SK-N-SH (cell line): ENCODE measurements at regions not wholly inside any gene's neighbourhood (a gene's known extent, or its start where the extent isn't known, plus 50 kb on each side); places are given as distances from the start of the nearest gene placed in this dataset.

Experiments
- CTCF ChIA-PET: fragments of 300-600, 350-600 bp; formaldehyde crosslinking; extraction: SDS; loops from one replicate; lab custom pipeline; 2021; lab: Yijun Ruan, JAX
- POLR2A ChIA-PET: fragments of 350-600 bp; sonication (Branson Sonifier 250); formaldehyde crosslinking; extraction: SDS; loops from one replicate; lab custom pipeline; 2020; ENCODE audit warnings: antibody characterized with exemption, inconsistent platforms; lab: Yijun Ruan, JAX
- DNase-seq: peaks from one replicate; pipeline ENCODE4 v3.0.0; 2012
- H2AFZ ChIP-seq: fragments of 200-600 bp; sonication (generic); 2 replicates; pipeline ENCODE4 v1.8.1; 2016; ENCODE audit warnings: antibody characterized with exemption, mild to moderate bottlenecking, low read depth
- H3F3A ChIP-seq: fragments of 200-600 bp; sonication (generic); replicated peaks from 2 replicates; pipeline ENCODE3; 2016; ENCODE audit warnings: antibody characterized with exemption, mild to moderate bottlenecking; ENCODE audit not compliant: insufficient read depth
- H3K27ac ChIP-seq, 2 experiments: fragments of 200-500 bp in 1 of 2; fragments of 200-600 bp in 1 of 2; sonication (Bioruptor generic) in 1 of 2; sonication (generic), shearing (Covaris generic) in 1 of 2; 2 replicates each; pipeline versions ENCODE4 v1.5.1 to v1.6.1; 2014 to 2016; ENCODE audit warnings: low read depth in 2 of 2, inconsistent platforms in 1 of 2, low read length in 1 of 2, mild to moderate bottlenecking in 1 of 2, mixed read lengths in 1 of 2
- H3K27me3 ChIP-seq: fragments of 200-600 bp; sonication (generic), shearing (Covaris generic); 2 replicates; pipeline ENCODE4 v1.6.1; 2016; ENCODE audit warnings: mixed run types; ENCODE audit not compliant: insufficient read depth
- H3K36me3 ChIP-seq, 2 experiments: fragments of 200-500 bp in 1 of 2; fragments of 200-600 bp in 1 of 2; sonication (Bioruptor generic) in 1 of 2; sonication (generic) in 1 of 2; replicated peaks in 1 of 2; 2 replicates each; pipeline versions ENCODE3 to v1.5.1; 2014 to 2016; ENCODE audit warnings: low read length in 1 of 2, mild to moderate bottlenecking in 1 of 2; ENCODE audit not compliant: insufficient read depth in 2 of 2, control insufficient read depth in 1 of 2
- H3K4me1 ChIP-seq, 2 experiments: fragments of 200-500 bp in 1 of 2; fragments of 200-600 bp in 1 of 2; sonication (Bioruptor generic) in 1 of 2; sonication (generic), shearing (Covaris generic) in 1 of 2; 2 replicates each; pipeline versions ENCODE4 v1.5.1 to v1.6.1; 2014 to 2016; ENCODE audit warnings: low read depth in 1 of 2, low read length in 1 of 2, mixed run types in 1 of 2; ENCODE audit not compliant: insufficient read depth in 2 of 2, control insufficient read depth in 1 of 2
- H3K4me2 ChIP-seq: fragments of 200-600 bp; sonication (generic), shearing (Covaris generic); 2 replicates; pipeline ENCODE4 v1.6.1; 2017; ENCODE audit warnings: mixed run types
- H3K4me3 ChIP-seq, 2 experiments: fragments of 200-500 bp in 1 of 2; fragments of 200-600 bp in 1 of 2; sonication (Bioruptor generic) in 1 of 2; sonication (generic), shearing (Covaris generic) in 1 of 2; 2 replicates each; pipeline versions ENCODE4 v1.5.1 to v1.8.1; 2014 to 2016; ENCODE audit warnings: low read depth in 2 of 2, inconsistent platforms in 1 of 2, low read length in 1 of 2, mild to moderate bottlenecking in 1 of 2, mixed read lengths in 1 of 2, moderate library complexity in 1 of 2
- H3K79me2 ChIP-seq: fragments of 200-600 bp; sonication (generic); 2 replicates; pipeline ENCODE4 v1.8.1; 2017; ENCODE audit warnings: mild to moderate bottlenecking; ENCODE audit not compliant: insufficient read depth
- H3K9ac ChIP-seq: fragments of 200-600 bp; sonication (generic); 2 replicates; pipeline ENCODE4 v1.6.1; 2017; ENCODE audit warnings: mixed run types
- H3K9me2 ChIP-seq: fragments of 200-600 bp; sonication (generic); 2 replicates; pipeline ENCODE4 v1.6.1; 2017; ENCODE audit warnings: mixed run types
- H3K9me3 ChIP-seq: fragments of 200-600 bp; sonication (generic); 2 replicates; pipeline ENCODE4 v1.6.1; 2017; ENCODE audit warnings: mixed run types, mild to moderate bottlenecking, moderate library complexity
- H4K20me1 ChIP-seq: fragments of 200-600 bp; sonication (generic); 2 replicates; pipeline ENCODE4 v1.6.1; 2017; ENCODE audit warnings: mild to moderate bottlenecking, mixed run types; ENCODE audit not compliant: insufficient read depth
- CHD2 ChIP-seq: fragments of 150-350 bp; IDR thresholded peaks from 2 replicates; pipeline ENCODE4 v1.6.1; 2018; ENCODE audit warnings: low read length; ENCODE audit not compliant: partially characterized antibody
- CTCF ChIP-seq: fragments of 200-600 bp; sonication (generic); IDR thresholded peaks from 2 replicates; pipeline ENCODE4 v1.6.1; 2017; ENCODE audit warnings: antibody characterized with exemption, mild to moderate bottlenecking, moderate library complexity
- ELF1 ChIP-seq: IDR thresholded peaks from 2 replicates; pipeline ENCODE4 v1.4.0; 2012
- EZH2phosphoT487 ChIP-seq: fragments of 200-600 bp; sonication (generic); IDR thresholded peaks from 2 replicates; pipeline ENCODE4 v1.6.1; 2017; ENCODE audit warnings: low read depth, mixed run types, mild to moderate bottlenecking, antibody characterized with exemption, moderate library complexity, borderline replicate concordance
- FOSL2 ChIP-seq: IDR thresholded peaks from 2 replicates; pipeline ENCODE4 v1.4.0; 2012; ENCODE audit warnings: low read depth, mild to moderate bottlenecking, moderate library complexity, borderline replicate concordance
- FOXJ3 ChIP-seq: sonication (generic); formaldehyde crosslinking; IDR thresholded peaks from 2 replicates; pipeline ENCODE4 v1.5.1; 2020; ENCODE audit warnings: mild to moderate bottlenecking, missing genetic modification reagents
- FOXM1 ChIP-seq: IDR thresholded peaks from 2 replicates; pipeline ENCODE4 v1.4.0; 2012; ENCODE audit warnings: low read depth, mild to moderate bottlenecking
- GATA2 ChIP-seq: sonication (generic); formaldehyde crosslinking; IDR thresholded peaks from 2 replicates; pipeline ENCODE4 v1.5.0; 2020; ENCODE audit warnings: mild to moderate bottlenecking, missing genetic modification reagents
- MAX ChIP-seq: IDR thresholded peaks from 2 replicates; pipeline ENCODE4 v1.4.0; 2012; ENCODE audit warnings: low read depth
- MEF2A ChIP-seq: IDR thresholded peaks from 2 replicates; pipeline ENCODE4 v1.4.0; 2012; ENCODE audit warnings: low read depth, borderline replicate concordance
- MXI1 ChIP-seq: IDR thresholded peaks from 2 replicates; pipeline ENCODE4 v1.6.1; 2012; ENCODE audit warnings: mild to moderate bottlenecking, low read depth, low read length, improper control_type of control experiment
- NRF1 ChIP-seq: IDR thresholded peaks from 2 replicates; pipeline ENCODE4 v1.6.1; 2012; ENCODE audit warnings: low read depth, mild to moderate bottlenecking, low read length
- POLR2AphosphoS5 ChIP-seq: IDR thresholded peaks from 2 replicates; pipeline ENCODE4 v1.6.1; 2012; ENCODE audit warnings: low read depth, low read length
- TEAD4 ChIP-seq: IDR thresholded peaks from 2 replicates; pipeline ENCODE4 v1.4.0; 2012; ENCODE audit warnings: mild to moderate bottlenecking, borderline replicate concordance; ENCODE audit not compliant: insufficient read depth
- USF1 ChIP-seq: IDR thresholded peaks from 2 replicates; pipeline ENCODE4 v1.4.0; 2012; ENCODE audit warnings: low read depth, borderline replicate concordance
- USF2 ChIP-seq: fragments of 150-350 bp; IDR thresholded peaks from 2 replicates; pipeline ENCODE4 v1.6.1; 2017; ENCODE audit warnings: antibody characterized with exemption, low read length, low read depth, borderline replicate concordance
- WGBS: methylation state at CpG from one replicate; pipeline ENCODE4 v1.1.6; 2017; ENCODE audit warnings: low lambda C conversion rate; 5-methylcytosine and 5-hydroxymethylcytosine counted together

GRCh38 chrX:116872931-116873330 is 410.2 kb upstream of the CT83 start:
- no peaks in the 10 kb centered on the region for H4K20me1 ChIP-seq
- H3K79me2 ChIP-seq = no peaks in the 10 kb centered on the region
- no peaks in the 10 kb centered on the region for H3F3A ChIP-seq
- H3K9me3 ChIP-seq = no peaks in the 10 kb centered on the region
- 0% methylated on average over 1 of the region's 1 CpG for WGBS
- H3K27ac ChIP-seq = no peak overlapping the region
- H3K9ac ChIP-seq = no peak overlapping the region
- no peak overlapping the region for H2AFZ ChIP-seq
- CTCF ChIA-PET = no interaction called here
- H3K27me3 ChIP-seq = no peaks in the 10 kb centered on the region
- H3K9me2 ChIP-seq = no peaks in the 10 kb centered on the region
- TF ChIP-seq CTCF = no peak
- no peak for TF ChIP-seq FOXM1
- no peak for TF ChIP-seq CHD2
- TF ChIP-seq TEAD4 = no peak
- TF ChIP-seq POLR2AphosphoS5 = no peak
- TF ChIP-seq USF1 = no peak
- H3K36me3 ChIP-seq = no peaks in the 10 kb centered on the region
- no peaks in the 10 kb centered on the region for H3K4me1 ChIP-seq
- DNase-seq = no peak
- POLR2A ChIA-PET = no interaction called here
- H3K4me3 ChIP-seq = no peak overlapping the region
- H3K4me2 ChIP-seq = no peak overlapping the region

GRCh38 chrX:116863029-116863428 is 400.3 kb upstream of the CT83 start:
- H3K4me2 ChIP-seq = no peak overlapping the region
- H3K27ac ChIP-seq = no peak overlapping the region
- no peaks in the 10 kb centered on the region for H3K9me3 ChIP-seq
- H4K20me1 ChIP-seq = no peaks in the 10 kb centered on the region
- TF ChIP-seq MEF2A (no peak), EZH2phosphoT487 (no peak), MAX (no peak), FOXJ3 (no peak), CTCF (no peak), TEAD4 (no peak), NRF1 (no peak), ELF1 (no peak), GATA2 (no peak), FOXM1 (no peak), USF2 (no peak), MXI1 (no peak), FOSL2 (no peak)
- no peak for DNase-seq
- POLR2A ChIA-PET = no interaction called here
- H3F3A ChIP-seq = no peaks in the 10 kb centered on the region
- H3K36me3 ChIP-seq = no peaks in the 10 kb centered on the region
- CTCF ChIA-PET = no interaction called here
- 19% methylated on average over 4 of the region's 4 CpGs for WGBS
- no peaks in the 10 kb centered on the region for H3K27me3 ChIP-seq
- H3K4me1 ChIP-seq = no peaks in the 10 kb centered on the region
- no peak overlapping the region for H3K9ac ChIP-seq
- no peaks in the 10 kb centered on the region for H3K79me2 ChIP-seq
- no peaks in the 10 kb centered on the region for H3K9me2 ChIP-seq
- no peak overlapping the region for H2AFZ ChIP-seq
- no peak overlapping the region for H3K4me3 ChIP-seq
